ENCODE measurements at regions not wholly inside any gene's neighbourhood (a gene's known extent, or its start where the extent isn't known, plus 50 kb on each side); places are given as distances from the start of the nearest gene placed in this dataset.

DNA sequence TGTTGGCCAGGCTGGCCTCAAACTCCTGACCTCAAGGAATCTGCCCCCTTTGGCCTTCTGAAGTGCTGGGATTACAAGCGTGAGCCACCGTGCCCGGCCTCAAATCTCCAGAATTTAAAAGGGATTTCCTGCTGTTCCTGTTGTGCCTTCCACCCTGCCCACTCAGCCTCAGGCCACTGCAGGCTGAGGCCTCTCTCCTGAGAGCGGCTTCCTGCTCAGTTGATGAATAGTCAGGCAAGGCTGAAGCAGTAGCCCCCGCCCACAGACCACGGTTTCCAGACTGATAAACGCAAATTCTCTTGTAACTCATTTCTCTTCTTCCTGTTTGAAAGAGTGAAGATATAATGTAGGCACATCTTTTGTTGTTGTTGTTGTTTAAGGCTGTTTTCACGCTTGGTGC lies 127.0 kb upstream of the PLCXD3 start (continued):
- TF ChIP-seq, protein P1, sequence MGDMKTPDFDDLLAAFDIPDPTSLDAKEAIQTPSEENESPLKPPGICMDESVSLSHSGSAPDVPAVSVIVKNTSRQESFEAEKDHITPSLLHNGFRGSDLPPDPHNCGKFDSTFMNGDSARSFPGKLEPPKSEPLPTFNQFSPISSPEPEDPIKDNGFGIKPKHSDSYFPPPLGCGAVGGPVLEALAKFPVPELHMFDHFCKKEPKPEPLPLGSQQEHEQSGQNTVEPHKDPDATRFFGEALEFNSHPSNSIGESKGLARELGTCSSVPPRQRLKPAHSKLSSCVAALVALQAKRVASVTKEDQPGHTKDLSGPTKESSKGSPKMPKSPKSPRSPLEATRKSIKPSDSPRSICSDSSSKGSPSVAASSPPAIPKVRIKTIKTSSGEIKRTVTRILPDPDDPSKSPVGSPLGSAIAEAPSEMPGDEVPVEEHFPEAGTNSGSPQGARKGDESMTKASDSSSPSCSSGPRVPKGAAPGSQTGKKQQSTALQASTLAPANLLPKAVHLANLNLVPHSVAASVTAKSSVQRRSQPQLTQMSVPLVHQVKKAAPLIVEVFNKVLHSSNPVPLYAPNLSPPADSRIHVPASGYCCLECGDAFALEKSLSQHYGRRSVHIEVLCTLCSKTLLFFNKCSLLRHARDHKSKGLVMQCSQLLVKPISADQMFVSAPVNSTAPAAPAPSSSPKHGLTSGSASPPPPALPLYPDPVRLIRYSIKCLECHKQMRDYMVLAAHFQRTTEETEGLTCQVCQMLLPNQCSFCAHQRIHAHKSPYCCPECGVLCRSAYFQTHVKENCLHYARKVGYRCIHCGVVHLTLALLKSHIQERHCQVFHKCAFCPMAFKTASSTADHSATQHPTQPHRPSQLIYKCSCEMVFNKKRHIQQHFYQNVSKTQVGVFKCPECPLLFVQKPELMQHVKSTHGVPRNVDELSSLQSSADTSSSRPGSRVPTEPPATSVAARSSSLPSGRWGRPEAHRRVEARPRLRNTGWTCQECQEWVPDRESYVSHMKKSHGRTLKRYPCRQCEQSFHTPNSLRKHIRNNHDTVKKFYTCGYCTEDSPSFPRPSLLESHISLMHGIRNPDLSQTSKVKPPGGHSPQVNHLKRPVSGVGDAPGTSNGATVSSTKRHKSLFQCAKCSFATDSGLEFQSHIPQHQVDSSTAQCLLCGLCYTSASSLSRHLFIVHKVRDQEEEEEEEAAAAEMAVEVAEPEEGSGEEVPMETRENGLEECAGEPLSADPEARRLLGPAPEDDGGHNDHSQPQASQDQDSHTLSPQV (IDR thresholded peaks at IDR 0.05), result no peak

DNA sequence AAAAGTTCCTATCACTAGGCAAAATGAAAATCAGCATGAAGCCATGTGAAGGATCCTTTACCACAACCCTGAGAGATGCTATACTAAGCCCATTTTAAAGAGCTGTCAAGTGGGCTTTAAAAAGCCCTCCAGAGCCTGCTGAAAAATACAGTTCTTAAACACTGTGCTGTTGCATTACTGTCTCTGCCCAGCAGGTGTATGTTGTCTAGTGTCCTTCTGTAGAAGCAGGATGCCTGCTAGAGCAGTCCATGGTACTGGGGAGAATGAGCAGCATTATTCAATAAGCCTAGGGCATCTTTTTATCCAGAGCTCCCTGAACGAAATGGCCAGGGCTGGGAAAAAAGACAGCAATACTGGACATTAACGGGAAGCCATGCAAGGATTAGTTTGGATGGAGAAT lies 126.2 kb upstream of the PLCXD3 start:
- Histone ChIP-seq H2AFZ (ENCODE audit: control insufficient read depth, low read depth, low read length) (no peak overlapping the region), H3K9ac (ENCODE audit: control insufficient read depth, insufficient read depth, low read length) (no peak overlapping the region), H3K36me3 (ENCODE audit: control insufficient read depth in 2 of 2, insufficient read depth in 2 of 2, low read length in 1 of 2) (no peaks in the 10 kb centered on the region), H3K9me3 (replicated peaks; ENCODE audit: control insufficient read depth, insufficient read depth, low read length) (no peaks in the 10 kb centered on the region), H4K20me1 (ENCODE audit: control insufficient read depth, insufficient read depth) (no peaks in the 10 kb centered on the region), H3K4me3 (no peak overlapping the region), H3K4me1 (ENCODE audit: control insufficient read depth, insufficient read depth, low read length) (no peaks in the 10 kb centered on the region), H3K4me2 (ENCODE audit: control insufficient read depth, insufficient read depth) (no peak overlapping the region), H3K27me3 (replicated peaks in 1 of 2; ENCODE audit: control insufficient read depth in 2 of 2, insufficient read depth in 2 of 2, low read length in 1 of 2) (no peaks in the 10 kb centered on the region), H3K79me2 (ENCODE audit: control insufficient read depth, insufficient read depth, low read length) (no peaks in the 10 kb centered on the region), H3K27ac (ENCODE audit: control insufficient read depth, insufficient read depth) (no peak overlapping the region)
- in situ Hi-C loops (cut with MboI), result no loop called here
- intact Hi-C loops (cut with micrococcal nuclease; ENCODE audit: unreplicated experiment), result no loop called here
- TF ChIP-seq, protein P2, sequence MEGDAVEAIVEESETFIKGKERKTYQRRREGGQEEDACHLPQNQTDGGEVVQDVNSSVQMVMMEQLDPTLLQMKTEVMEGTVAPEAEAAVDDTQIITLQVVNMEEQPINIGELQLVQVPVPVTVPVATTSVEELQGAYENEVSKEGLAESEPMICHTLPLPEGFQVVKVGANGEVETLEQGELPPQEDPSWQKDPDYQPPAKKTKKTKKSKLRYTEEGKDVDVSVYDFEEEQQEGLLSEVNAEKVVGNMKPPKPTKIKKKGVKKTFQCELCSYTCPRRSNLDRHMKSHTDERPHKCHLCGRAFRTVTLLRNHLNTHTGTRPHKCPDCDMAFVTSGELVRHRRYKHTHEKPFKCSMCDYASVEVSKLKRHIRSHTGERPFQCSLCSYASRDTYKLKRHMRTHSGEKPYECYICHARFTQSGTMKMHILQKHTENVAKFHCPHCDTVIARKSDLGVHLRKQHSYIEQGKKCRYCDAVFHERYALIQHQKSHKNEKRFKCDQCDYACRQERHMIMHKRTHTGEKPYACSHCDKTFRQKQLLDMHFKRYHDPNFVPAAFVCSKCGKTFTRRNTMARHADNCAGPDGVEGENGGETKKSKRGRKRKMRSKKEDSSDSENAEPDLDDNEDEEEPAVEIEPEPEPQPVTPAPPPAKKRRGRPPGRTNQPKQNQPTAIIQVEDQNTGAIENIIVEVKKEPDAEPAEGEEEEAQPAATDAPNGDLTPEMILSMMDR (IDR thresholded peaks at IDR 0.05 in 2 of 3, conservative IDR thresholded peaks at IDR 0.05 in 1 of 3; ENCODE audit: control insufficient read depth in 2 of 3, extremely low read depth in 1 of 3, insufficient read depth in 1 of 3, low read depth in 3 of 3, low read length in 3 of 3), result peak in 2 of 3 experiments; percentile 37 to 39; a peak in 2 of 6 replicates
- TF ChIP-seq, protein P3, sequence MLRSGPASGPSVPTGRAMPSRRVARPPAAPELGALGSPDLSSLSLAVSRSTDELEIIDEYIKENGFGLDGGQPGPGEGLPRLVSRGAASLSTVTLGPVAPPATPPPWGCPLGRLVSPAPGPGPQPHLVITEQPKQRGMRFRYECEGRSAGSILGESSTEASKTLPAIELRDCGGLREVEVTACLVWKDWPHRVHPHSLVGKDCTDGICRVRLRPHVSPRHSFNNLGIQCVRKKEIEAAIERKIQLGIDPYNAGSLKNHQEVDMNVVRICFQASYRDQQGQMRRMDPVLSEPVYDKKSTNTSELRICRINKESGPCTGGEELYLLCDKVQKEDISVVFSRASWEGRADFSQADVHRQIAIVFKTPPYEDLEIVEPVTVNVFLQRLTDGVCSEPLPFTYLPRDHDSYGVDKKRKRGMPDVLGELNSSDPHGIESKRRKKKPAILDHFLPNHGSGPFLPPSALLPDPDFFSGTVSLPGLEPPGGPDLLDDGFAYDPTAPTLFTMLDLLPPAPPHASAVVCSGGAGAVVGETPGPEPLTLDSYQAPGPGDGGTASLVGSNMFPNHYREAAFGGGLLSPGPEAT (IDR thresholded peaks at IDR 0.05; ENCODE audit: low read depth), result no peak
- FAIRE-seq, result no peak
- RAD21 ChIA-PET (ENCODE audit: unreplicated experiment), result no interaction called here
- POLR2A ChIA-PET, result no interaction called here
- DNase-seq (ENCODE audit: low read depth, low spot score), result no peak
- SMC1A ChIA-PET (ENCODE audit: uncharacterized antibody, unreplicated experiment), result interaction anchor here (1.1 to 1.3 kb wide), 2 partner anchors 9 to 40 kb away, joined by 3 read pairs; no protein-coding TSS in a partner anchor
- ATAC-seq, result peak; percentile 90
- WGBS (ENCODE audit: insufficient coverage, insufficient replicate concordance, low lambda C conversion rate, missing lambda C conversion rate), result 45% methylated on average over 2 of the region's 2 CpGs
- no TSS peak for BruUV-seq (replicated peaks)
- CTCF ChIA-PET, result interaction anchor here (1.2 to 1.5 kb wide), 3 partner anchors 180 to 732 kb away, joined by 3 to 7 read pairs (median 3); no protein-coding TSS in a partner anchor
